ENCODE measurements at regions not wholly inside any gene's neighbourhood (a gene's known extent, or its start where the extent isn't known, plus 50 kb on each side); places are given as distances from the start of the nearest gene placed in this dataset.

DNA sequence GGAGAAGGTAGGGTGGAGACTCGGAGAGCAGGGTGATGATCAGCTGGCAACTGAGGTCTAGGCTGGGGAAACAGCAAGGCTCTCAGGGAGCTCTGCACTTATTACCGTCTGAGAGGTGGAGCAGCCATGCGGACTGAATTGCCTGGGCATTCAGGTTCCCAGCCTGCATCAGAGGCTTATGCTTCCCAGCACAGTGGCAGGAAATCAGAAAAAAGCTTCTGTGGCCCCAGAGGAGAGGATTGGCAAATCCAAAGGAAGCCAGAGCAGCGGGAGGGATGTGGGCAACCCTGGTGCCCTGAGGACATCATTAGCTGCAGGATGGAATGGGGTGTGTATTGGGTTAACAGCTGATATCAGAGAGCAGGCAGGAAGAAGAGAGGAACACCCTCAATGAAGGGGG lies 374.1 kb upstream of the POU3F1 start:
- FAIRE-seq (no peak), ATAC-seq (no peak), DNase-seq (ENCODE audit: extremely low read depth in 1 of 4, low spot score in 3 of 4) (no peak)
- peaks cover 4 to 11% of the 10 kb centered on the region in 2 experiments; a peak in 3 of 5 replicates for H3K4me1 ChIP-seq (replicated peaks in 1 of 2; ENCODE audit: control insufficient read depth in 2 of 2, insufficient read depth in 2 of 2, low read length in 2 of 2)
- no TSS peak for BruUV-seq (replicated peaks)
- POLR2A ChIA-PET, result interaction anchor here (0.9 kb wide), 1 partner anchor 13 kb away, joined by 3 read pairs; no protein-coding TSS in a partner anchor
- H4K20me1 ChIP-seq (replicated peaks; ENCODE audit: control insufficient read depth, insufficient read depth, low read length), result no peaks in the 10 kb centered on the region
- WGBS (ENCODE audit: insufficient coverage, low coverage, missing lambda C conversion rate), result 33% methylated on average over 4 of the region's 4 CpGs
- TF ChIP-seq MXD1 (CRISPR knock-in tag; IDR thresholded peaks at IDR 0.05; ENCODE audit: borderline replicate concordance, poor library complexity, severe bottlenecking) (no peak), DNMT1 (IDR thresholded peaks at IDR 0.05) (no peak), NR4A1 (CRISPR knock-in tag; IDR thresholded peaks at IDR 0.05) (no peak), NR4A1 (tag; IDR thresholded peaks at IDR 0.05) (no peak), ZNF354B (CRISPR knock-in tag; IDR thresholded peaks at IDR 0.05) (no peak), PRPF4 (IDR thresholded peaks at IDR 0.05; ENCODE audit: insufficient read depth, low read depth, low read length, poor library complexity, severe bottlenecking) (no peak), CHD4 (IDR thresholded peaks at IDR 0.05; ENCODE audit: insufficient read depth, insufficient replicate concordance, low read depth, low read length, poor library complexity, severe bottlenecking) (no peak), TBP (optimal IDR thresholded peaks at IDR 0.05; ENCODE audit: low read depth, low read length) (no peak), MAFF (IDR thresholded peaks at IDR 0.05; ENCODE audit: low read length) (no peak), PHF20 (IDR thresholded peaks at IDR 0.05; ENCODE audit: partially characterized antibody) (no peak)
- H3K9ac ChIP-seq (ENCODE audit: insufficient read depth in 1 of 2, low read depth in 2 of 2, low read length in 2 of 2), result no peak overlapping the region
- CTCF ChIA-PET (ENCODE audit: low intra/inter-chr PET ratio), result no interaction called here
- H3K9me1 ChIP-seq (ENCODE audit: control insufficient read depth, insufficient read depth, low read length), result no peaks in the 10 kb centered on the region
- H3K36me3 ChIP-seq (ENCODE audit: control insufficient read depth, insufficient read depth, low read length), result no peaks in the 10 kb centered on the region
- intact Hi-C loops (cut with micrococcal nuclease) (no loop called here), in situ Hi-C loops (cut with MboI) (no loop called here)
- no peak overlapping the region for H3K27ac ChIP-seq (ENCODE audit: extremely low read depth, low read depth, low read length)
- no peak overlapping the region for H2AFZ ChIP-seq (ENCODE audit: low read depth, low read length)
- no peaks in the 10 kb centered on the region for H3K9me3 ChIP-seq (replicated peaks; ENCODE audit: control insufficient read depth, insufficient read depth, low read depth, low read length)
- no peak overlapping the region for H3K4me2 ChIP-seq (ENCODE audit: insufficient read depth, low read length)
- no peak overlapping the region for H3K4me3 ChIP-seq
- no peaks in the 10 kb centered on the region for H3K79me2 ChIP-seq (ENCODE audit: control insufficient read depth, insufficient read depth, low read length)
- peaks cover 2 to 4% of the 10 kb centered on the region in 2 experiments; a peak in 1 of 5 replicates for H3K27me3 ChIP-seq (ENCODE audit: control insufficient read depth in 2 of 2, insufficient read depth in 2 of 2, low read length in 2 of 2)

Measured in K562 (cell line).